ENCODE measurements at regions not wholly inside any gene's neighbourhood (a gene's known extent, or its start where the extent isn't known, plus 50 kb on each side); places are given as distances from the start of the nearest gene placed in this dataset.

DNA sequence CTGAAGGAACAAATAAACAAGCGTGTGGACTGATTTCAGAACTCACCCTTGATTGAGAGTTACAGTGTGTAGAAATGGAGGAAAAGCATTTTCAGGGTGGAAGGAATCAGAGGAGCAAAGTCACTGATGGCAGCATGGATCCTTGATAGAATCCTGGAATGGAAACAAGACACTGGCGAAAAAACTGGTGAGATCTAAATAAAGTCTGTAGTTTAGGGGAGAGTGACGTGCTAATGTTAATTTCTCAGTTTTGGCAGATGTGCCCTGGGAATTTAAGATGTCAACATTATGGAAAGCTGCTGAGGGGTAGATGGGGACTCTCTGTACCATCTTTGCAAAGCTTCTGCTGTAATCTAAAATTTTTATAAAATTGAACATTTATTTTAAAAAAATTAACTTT is 378.0 kb downstream of the UQCRFS1 start:
- no peak for DNase-seq

DNA sequence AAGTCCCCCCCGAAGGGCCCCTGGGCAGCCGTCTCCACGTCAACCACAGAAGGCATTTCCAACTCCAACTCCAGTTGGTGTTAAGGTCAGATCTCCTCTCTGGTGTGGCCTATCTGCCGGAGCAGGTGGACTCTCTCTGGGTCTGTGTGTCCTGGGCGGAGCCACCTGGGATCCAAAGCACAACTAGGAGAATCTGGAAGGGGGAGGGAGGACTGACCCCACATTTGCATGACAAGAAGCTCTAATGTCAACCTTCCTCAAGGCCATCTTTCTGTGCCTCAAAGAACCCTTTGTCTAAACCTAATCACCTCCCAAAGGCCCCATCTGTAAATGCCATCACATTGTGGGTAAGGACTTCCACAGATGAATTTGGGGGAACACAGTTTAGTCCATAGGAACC is 381.5 kb downstream of the UQCRFS1 start:
- DNase-seq, result no peak

DNA sequence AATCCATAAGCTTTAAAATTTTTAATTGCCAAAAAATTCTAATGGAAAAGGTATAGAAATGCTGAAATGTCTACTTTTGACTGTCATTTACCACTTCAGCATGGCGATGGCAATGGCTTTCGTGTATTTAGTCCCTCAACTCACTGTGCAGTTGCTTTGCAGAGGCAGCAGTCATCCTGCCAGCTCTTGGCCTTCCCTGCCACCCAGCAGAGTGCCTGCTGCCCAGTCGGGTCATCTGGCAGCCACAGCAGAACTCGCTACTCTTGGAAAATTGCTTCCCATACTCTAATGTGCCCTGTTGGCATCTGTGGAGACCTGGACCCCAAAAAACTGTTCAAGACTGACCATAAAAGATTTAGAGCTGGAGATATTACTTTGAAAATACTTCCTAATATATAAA is 383.2 kb downstream of the UQCRFS1 start:
- DNase-seq, result no peak

DNA sequence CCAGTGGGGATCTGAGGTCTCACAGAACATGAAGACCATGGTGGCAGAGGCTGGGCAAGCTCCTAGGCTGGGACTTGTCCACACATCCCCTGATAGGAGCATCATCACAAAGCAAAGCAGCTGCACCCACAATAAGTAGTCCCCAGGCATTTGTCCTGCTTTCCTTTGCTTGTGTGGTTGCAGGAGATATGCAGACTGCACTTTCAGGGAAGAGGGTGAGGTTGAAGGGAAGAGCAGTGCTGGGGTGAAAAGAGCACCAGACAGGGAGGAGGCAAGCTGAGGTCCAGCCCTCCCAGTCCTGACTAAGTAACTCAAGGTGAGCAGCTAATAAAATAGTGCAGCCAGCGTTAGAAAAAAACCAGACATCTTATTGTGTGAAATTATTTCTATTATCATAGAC is 383.6 kb downstream of the UQCRFS1 start:
- no peak for DNase-seq

DNA sequence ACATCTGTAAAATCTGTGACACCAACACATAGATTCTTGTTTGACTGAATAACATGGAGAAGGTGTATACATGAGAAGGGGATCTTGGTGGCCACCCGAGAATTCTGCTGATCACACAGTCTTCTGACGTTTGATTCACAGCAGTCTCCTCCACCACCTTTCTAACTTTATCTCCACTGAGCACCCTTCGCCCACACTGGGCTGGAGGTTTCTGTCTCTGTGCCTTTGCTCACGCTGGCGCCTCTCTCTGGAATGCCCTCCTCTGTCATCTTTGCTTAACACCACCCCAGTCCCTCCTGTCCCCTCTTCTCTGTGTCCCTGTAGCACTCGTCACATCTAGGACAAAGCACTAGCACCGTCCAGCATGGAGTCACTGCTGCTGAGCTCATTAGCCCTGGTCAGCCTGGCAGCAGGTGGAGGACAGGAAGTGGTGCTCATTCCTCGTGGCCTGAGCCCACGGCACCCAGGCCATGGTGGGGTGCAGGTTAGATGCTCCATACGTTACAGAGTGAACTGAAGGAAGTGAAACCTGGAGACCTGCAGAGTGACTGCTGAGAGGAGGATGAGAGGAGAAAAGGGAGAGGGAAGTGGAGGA is 384.6 kb downstream of the UQCRFS1 start:
- DNase-seq, result no peak

DNA sequence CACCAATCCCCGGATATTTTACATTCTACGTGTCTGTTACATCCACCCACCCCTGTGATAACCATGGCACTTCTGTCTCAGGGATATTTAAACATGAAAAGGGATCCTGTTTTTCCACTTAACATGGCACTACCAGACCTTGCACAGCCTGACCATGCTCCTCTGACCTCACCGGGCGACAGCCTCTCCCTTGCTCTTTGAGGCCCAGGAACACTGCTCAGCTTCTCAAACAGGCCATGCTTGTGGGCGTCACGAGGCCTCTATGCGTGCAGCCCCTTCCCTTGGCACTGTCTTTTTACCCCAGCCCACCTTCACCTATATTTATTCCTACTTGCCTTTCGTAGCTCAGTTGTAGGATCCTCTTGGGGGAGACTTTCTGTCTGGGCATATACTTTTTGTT is 385.6 kb downstream of the UQCRFS1 start:
- no peak for DNase-seq

DNA sequence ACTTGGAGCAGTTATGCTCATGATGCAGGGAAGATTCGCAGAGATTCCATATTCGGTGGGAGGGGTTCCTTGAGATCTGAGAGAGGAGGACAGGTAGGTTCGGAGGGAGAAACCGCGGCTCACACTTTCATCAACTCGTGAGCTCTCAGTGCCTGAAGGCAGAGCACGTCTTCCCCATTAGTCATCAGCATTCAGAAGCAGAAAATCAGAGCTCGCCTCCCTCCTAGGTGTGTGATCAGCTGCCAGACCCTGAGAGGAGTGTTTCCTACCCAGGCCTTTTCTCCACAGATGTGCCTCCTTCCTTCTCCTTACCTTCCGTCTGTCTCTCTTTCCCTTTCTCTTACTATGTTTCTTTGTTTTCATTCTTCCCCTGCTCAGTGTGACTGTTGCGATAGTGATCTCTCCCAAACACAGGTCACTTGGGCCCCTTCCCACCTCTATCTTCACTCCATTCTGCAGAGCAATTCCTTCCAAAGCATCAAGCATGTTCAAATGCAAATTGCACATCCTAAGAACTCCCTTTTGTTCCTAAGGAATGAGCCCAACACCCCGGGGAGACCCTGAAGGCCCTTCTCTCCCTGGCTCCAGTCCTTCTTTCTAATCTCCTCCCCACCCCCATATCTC is 389.5 kb downstream of the UQCRFS1 start:
- DNase-seq, result no peak

DNA sequence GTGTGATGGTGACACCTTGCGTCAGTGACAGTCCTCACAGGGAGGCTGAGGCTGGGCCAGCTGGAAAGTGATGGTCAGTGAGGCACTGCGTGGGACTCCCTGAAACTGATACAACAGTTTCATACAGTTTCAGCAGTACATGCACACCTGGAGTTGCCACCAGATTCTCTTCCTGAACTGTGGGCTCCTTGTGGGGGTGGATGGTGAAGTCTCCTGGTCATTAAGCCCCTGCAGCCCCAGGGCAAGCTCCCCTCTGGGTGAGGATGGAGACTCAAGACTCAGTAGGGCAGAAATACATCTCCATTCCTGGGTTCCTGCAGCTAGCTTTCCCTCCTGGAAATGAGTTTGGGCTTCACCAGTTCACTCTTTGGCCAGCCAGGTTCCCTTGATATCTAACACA is 392.7 kb downstream of the UQCRFS1 start:
- no peak for DNase-seq

DNA sequence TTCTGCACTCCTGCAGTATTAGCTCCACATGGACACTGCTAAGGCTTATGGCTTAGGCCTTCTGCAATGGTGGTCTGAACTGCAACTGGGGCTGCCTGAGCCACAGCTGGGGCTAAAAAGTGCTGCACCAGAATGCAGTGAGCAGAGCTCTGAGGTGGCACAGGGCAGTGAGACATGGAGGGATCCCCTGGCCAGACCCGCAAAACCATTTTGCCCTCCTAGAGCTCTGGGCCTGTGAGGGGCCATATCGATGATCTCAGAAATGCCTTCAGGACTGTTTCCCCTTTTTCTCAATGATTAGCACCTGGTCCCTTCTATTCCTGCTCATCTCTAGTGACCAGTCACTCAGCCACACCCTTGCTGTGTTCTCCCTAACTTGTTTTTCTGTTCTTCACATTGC is 397.7 kb downstream of the UQCRFS1 start:
- DNase-seq, result no peak

DNA sequence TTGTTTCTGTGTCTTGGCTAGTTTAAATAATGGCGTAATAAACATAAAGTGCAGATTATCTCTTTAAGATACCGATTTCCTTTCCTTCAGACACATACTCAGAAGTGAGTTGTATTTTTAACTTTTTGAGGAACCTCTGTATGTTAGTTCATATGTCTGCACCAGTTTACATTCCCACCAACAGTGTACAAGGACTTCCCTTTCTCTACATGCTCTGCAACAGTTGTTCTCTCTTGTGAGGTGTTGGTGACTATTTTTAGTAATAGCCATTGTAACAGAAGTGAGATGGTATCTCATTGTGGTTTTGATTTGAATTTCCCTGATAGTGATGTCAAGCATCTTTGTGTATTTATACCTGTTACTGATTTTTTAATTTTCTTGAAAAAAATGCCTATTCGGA is 418.6 kb downstream of the UQCRFS1 start:
- DNase-seq, result no peak

DNA sequence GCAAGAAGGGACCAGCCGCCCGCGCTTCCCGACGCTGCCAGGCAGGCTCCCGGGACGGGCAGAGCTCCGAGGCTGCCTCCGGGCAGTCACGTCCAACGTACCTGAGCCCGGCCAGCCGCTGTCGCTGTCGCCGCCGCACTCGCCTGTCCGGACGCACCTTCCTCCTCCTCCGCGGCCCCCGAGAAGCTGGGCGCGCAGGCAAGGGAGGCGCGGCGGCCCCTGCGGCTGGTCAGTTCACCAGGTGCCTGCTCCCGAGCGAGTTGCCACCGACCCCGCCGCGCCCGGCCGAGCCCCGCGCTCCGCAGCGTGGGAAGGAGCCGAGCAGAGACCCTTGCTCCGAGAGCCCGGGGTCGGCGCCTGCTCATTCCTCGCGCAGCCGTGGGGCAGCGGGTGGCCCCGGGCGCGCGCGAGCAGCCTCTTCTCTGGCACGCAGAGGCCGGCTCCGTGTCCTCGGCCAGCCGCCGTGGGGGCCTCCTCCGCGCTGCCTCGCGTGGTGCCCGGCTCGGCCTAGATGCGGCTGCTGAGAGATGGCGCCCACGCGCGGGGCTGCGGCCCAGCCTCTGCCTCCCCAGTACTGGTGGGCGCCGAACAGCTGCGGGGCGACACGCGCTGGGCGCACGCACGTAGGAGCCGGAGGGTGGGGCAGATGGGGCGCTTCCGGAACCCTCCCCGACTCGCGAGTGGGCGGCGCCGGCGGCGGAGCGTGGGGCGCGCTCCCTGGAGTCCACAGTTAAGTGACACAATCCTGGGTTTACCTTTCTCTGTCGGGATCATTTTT is 419.4 kb downstream of the UQCRFS1 start:
- DNase-seq, result no peak

DNA sequence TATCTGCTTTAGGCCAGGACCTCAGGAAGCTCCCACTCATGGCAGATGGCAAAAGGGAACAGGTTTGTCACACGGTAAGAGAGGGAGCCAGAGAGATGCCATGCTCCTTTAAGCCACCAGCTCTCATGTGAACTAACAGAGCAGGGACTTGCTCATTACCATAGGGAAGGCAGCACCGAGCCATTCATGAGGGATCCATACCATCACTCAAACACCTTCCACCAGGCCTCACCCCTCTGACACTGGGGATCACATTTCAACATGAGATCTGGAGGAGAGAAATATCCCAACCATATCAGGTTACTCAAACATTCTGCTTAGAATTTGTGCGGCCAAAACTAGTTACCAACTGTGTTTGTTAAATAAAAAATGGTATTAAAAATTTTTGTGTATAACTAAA is 427.0 kb downstream of the UQCRFS1 start:
- no peak for DNase-seq

DNA sequence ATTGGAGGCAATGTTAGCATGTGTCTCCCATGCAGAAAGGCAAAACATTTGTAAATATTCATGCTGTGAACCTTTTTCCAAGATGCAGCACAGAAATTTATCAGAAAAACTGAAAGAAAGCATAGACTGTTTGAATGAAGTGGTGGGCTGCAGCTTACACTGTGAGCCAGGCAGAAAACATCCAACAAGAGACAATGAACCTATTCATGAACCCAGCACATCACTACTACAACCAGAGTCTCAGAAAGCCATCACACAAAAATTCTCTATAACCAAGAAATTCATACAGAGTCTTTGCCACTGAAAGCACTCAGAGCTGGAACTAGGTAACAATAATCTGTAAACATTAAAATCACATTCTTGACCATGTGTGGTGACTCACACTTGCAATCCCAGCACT is 448.9 kb downstream of the UQCRFS1 start:
- no peak for DNase-seq

DNA sequence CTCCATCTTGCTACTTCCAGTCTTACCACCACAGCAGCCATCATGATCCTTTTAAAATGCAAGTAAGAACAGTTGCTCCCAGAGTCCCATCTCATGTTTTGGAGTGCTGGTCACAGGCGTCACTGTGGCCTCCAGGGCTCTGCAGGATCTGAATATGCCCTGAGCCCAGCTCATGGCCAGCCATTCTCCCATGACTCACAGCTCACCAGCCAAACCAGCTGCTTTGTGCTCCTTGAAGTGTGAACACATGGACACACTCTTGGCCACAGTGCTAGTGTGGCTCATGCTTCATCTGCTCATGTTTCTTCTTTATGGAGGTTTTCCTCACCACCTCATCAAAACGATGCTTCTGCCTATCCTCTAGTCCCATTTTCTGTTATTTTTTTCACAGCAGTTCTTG is 466.5 kb downstream of the UQCRFS1 start:
- no peak for DNase-seq

DNA sequence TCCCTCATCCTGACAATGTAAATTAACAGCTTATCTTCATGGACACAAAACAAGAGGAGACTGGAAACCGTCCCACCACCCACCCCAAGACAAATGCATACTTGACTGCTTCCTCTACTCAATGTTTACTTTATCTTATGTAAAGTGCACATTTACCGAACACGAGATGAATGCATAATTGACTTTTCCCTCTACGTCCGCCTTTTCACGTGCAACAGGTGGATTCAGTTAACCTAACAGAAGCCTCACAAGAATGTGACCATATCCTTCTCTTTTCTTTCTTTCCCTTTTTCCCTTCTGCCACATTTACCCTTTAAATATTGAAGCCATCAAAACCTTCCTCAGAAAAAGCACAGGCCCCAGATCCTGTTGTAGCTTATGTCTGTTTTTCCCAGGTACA is 468.0 kb downstream of the UQCRFS1 start:
- peak; percentile 21 for DNase-seq

DNA sequence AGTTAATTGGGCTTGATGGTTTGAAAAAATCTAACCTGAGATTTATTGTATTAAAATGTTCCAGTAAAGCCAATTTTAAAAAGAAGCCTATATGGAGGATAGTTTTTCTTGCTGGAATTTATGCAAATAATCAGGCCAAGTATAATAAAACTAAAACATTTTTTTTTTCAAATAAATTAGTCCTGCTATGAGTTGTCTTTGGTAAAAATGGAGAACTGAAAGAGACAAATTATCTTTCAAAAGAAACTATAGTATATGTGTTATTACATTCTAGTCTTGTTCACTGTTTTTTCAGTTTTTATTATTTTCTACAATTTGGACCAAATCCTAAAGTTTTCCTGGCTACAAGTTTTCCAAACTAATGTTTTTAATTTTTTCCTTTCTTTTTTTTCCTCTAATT is 468.9 kb downstream of the UQCRFS1 start:
- DNase-seq, result no peak

DNA sequence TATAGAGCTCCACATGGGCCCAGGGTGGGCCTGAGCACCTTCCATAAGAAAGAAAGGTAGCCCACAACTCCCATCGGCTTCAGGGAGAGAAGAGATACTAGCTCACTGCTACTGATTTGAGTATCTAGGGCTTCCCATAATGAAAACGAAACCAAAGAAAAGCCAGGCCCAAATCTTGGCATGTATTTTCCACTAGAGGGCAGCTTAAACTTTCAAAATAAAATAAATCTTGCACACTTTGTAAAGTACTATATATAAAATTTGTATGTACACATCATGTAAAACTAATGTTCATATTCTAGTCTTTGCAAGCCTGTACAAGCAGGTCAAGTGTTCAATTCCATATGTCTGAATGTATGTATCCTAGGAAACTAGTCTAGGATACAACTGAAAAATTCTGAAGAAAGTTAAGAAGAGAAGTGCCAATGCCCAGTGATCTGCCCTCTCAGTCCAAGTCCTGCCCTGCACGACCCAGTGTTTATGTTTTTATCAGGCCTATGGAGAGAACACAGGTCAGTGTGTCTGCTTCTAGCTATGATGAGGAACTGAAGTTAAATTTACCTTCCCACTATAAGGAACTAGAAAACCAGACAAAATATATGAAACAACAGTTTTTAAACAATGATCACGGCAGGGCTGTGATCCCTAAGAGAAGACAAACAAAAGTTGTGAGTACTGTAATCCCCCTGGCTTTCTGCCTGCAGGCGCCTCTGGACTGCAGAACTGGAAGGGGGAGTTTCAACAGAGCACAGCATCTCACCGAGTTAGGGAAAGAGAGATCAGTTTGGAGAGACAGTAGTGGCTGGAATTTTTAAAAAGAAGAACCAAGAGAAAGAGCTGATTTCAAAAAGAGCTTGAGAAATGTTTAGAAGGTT is 475.7 kb downstream of the UQCRFS1 start:
- DNase-seq, result peak; percentile 60

DNA sequence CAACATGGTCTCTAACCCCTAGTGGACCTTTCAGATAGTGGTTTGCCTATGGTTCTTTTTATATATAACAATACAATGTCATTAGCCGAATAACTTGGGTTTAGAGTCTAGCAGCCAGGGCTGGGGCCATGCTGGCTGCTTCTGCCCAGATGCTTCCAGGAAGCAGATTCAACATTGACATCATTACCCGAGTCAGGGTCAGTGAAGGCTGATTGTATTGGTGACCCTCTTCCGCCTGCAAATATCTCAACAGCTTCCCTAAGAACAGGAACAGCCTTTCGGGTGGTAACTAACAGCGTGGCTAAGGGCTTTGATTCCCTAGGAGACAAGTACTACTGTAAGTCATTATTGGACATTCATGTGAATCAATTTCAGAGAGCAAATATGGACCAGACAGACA is 476.4 kb downstream of the UQCRFS1 start:
- DNase-seq, result no peak

DNA sequence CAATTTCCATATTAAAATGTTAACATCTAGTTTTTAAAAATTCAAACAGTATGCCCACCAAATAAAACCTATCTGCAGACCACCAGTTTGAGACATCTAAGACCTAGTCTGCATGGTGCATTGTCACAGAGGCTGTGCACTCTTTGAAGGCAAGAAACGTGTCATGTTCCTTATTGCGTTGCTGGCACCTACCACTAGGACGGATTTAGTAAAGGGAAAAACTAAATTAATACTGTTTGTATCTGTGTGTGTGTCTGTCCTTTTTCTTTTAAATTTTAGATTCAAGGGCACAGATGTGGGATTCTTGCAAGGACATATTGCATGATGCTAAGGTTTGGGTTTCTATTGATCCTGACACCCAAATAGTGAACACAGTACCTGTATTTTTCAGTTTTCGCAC is 481.4 kb downstream of the UQCRFS1 start:
- no peak for DNase-seq

DNA sequence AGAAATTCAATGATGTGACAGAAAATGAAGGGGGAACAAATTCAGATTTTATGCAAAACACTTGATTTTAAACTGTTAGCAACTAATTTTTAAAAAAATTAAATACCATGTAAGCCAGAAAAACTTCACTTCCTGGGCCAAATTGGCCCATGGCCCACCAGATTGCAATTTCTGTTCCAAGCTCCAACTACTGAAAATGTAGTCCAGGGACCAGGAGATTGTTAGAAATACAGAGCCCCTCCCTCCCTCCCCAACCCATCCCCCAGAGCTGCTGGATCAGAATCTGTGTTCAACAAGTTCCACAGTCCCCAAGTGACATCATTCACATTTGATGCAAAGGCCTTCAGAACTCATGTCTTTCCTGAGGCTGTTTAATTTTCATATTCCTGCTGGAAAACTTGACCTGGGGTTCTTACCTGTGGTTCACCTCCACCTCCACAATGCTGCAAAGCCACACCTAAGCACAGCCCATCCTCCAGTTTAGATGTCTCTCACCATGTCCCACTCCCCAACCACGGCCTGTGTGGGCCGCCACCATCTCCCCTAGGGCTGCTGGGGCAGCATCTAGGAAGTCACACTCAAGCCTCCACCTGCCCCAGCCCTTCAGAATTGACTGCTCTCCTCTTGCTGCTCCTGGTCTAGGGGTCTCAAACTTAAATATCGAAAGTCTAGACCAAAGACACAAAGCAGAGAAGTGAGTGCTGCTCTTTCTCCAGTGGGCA is 482.0 kb downstream of the UQCRFS1 start:
- DNase-seq, result no peak

DNA sequence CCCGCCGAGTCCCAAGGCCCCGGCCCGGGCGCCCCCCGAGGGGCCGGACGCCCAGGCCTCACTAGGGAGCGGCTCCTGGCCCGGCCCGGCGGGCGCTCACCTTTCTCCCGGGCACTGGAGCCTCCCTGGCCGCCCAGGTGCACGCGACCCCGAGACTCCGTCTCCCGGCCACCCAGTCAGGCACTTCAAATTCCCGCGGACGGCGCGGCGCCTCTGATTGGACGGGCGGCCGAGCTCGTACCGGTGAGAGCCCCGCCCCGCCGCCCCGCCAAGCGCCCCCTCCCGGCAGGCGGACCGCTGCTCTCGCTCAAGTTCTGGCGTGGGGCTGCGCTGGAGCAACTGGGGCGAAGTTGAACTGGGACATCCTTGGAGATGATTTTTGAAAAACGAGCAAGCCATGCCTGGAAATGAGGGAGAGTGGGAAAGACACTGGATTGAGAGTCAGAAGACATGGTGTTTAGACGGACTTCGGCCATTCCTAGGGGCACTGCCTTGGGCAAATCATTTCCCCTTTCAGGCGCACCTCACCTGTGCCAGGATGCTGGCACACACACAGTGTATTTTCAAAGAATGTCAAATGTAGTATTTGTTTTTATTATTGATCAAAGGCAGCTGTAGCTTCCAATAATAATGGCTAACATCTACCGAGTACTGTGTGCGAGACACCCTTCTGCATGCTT is 485.3 kb downstream of the UQCRFS1 start:
- DNase-seq, result no peak

Data from NCI-H1105 treated with DMSO at 0.1 percent for 48 hours (cell line).